ENCODE measurements at regions not wholly inside any gene's neighbourhood (a gene's known extent, or its start where the extent isn't known, plus 50 kb on each side); places are given as distances from the start of the nearest gene placed in this dataset.

GRCh38 chr2:223532161-223532560 is 70.0 kb downstream of the SCG2 start:
- no peak for TF ChIP-seq CTCF (IDR thresholded peaks at IDR 0.05)
- TF ChIP-seq POLR2A (IDR thresholded peaks at IDR 0.05): no peak
